DOHH2 (cell line): ENCODE measurements at regions not wholly inside any gene's neighbourhood (a gene's known extent, or its start where the extent isn't known, plus 50 kb on each side); places are given as distances from the start of the nearest gene placed in this dataset.
"Not testable (repeated sequence)": the region's sequence is repeated elsewhere in the genome, so short reads cannot be mapped to it uniquely, and the experiment has no call there.

ENCODE experiments used
- H3F3A ChIP-seq: fragments of 200-600 bp; sonication (generic), shearing (Covaris generic); 2 replicates; pipeline ENCODE4 v1.6.0; 2016; ENCODE audit warnings: antibody characterized with exemption, mild to moderate bottlenecking; ENCODE audit not compliant: control insufficient read depth, insufficient read depth
- H3K27ac ChIP-seq: fragments of 200-600 bp; sonication (generic); 2 replicates; pipeline ENCODE4 v1.5.1; 2014; ENCODE audit warnings: low read depth, mild to moderate bottlenecking, low read length, moderate library complexity
- H3K27me3 ChIP-seq: fragments of 200-600 bp; sonication (generic); 2 replicates; pipeline ENCODE4 v1.6.1; 2014; ENCODE audit warnings: mild to moderate bottlenecking, low read length, mixed read lengths; ENCODE audit not compliant: control insufficient read depth
- H3K36me3 ChIP-seq: fragments of 200-600 bp; sonication (generic); 2 replicates; pipeline ENCODE4 v1.6.1; 2014; ENCODE audit warnings: mild to moderate bottlenecking, low read length, moderate library complexity, mixed read lengths; ENCODE audit not compliant: control insufficient read depth
- H3K4me1 ChIP-seq: fragments of 200-600 bp; sonication (generic); 2 replicates; pipeline ENCODE4 v1.6.1; 2014; ENCODE audit warnings: mild to moderate bottlenecking, low read length, mixed read lengths; ENCODE audit not compliant: control insufficient read depth
- H3K4me2 ChIP-seq: fragments of 200-600 bp; sonication (generic); 2 replicates; pipeline ENCODE4 v1.6.0; 2014; ENCODE audit warnings: mild to moderate bottlenecking, low read length, moderate library complexity
- H3K4me3 ChIP-seq: fragments of 200-600 bp; sonication (generic); 2 replicates; pipeline ENCODE4 v1.5.1; 2014; ENCODE audit warnings: mild to moderate bottlenecking, low read length, mixed read lengths
- H3K79me2 ChIP-seq: fragments of 200-600 bp; sonication (generic); 2 replicates; pipeline ENCODE4 v1.6.1; 2014; ENCODE audit warnings: mild to moderate bottlenecking, low read length, mixed read lengths; ENCODE audit not compliant: control insufficient read depth
- H3K9me2 ChIP-seq: fragments of 200-600 bp; sonication (generic); replicated peaks from 2 replicates; pipeline ENCODE4 v1.6.1; 2014; ENCODE audit warnings: mild to moderate bottlenecking, low read length, mixed read lengths; ENCODE audit not compliant: control insufficient read depth
- H3K9me3 ChIP-seq: fragments of 200-600 bp; sonication (generic); 2 replicates; pipeline ENCODE4 v1.6.1; 2014; ENCODE audit warnings: antibody characterized with exemption, low read length, mixed read lengths; ENCODE audit not compliant: control insufficient read depth, insufficient read depth
- H4K20me1 ChIP-seq: fragments of 200-600 bp; sonication (generic); 2 replicates; pipeline ENCODE4 v1.6.0; 2014; ENCODE audit warnings: low read depth, mild to moderate bottlenecking, antibody characterized with exemption, low read length, moderate library complexity; ENCODE audit not compliant: control insufficient read depth, insufficient read depth
- EZH2phosphoT487 ChIP-seq: fragments of 200-600 bp; sonication (generic); IDR thresholded peaks from 2 replicates; pipeline ENCODE4 v1.6.1; 2017; ENCODE audit warnings: borderline replicate concordance, mild to moderate bottlenecking, antibody characterized with exemption, low read length, moderate library complexity, mixed read lengths
- TF ChIP-seq, protein P1 (sequence below): fragments of 200-600 bp; sonication (generic); IDR thresholded peaks from one replicate; pipeline ENCODE4 v1.5.1; 2014; ENCODE audit warnings: antibody characterized with exemption, mild to moderate bottlenecking, low read depth, low read length; ENCODE audit not compliant: poor library complexity, severe bottlenecking

DNA sequence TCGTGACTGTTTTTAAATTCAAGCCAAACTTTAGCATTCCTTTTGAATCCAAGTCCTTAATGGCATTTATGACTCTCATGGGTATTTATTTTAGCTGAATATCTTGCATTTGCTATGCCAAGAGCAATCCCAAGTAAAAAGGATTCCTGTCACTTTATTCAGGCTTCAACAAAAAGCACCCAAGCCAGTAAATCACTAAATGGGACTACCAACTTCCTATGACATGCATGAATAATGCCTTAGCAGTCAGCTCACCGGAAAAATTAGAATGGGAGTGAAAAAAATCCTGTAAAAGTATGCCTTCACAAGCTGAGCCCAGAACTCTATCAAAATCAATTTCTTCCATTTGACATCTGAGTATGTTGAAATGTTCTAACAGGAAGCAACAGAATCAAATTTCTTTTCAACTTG lies 1297.9 kb downstream of the ROBO2 start:
- TF ChIP-seq, protein P1, sequence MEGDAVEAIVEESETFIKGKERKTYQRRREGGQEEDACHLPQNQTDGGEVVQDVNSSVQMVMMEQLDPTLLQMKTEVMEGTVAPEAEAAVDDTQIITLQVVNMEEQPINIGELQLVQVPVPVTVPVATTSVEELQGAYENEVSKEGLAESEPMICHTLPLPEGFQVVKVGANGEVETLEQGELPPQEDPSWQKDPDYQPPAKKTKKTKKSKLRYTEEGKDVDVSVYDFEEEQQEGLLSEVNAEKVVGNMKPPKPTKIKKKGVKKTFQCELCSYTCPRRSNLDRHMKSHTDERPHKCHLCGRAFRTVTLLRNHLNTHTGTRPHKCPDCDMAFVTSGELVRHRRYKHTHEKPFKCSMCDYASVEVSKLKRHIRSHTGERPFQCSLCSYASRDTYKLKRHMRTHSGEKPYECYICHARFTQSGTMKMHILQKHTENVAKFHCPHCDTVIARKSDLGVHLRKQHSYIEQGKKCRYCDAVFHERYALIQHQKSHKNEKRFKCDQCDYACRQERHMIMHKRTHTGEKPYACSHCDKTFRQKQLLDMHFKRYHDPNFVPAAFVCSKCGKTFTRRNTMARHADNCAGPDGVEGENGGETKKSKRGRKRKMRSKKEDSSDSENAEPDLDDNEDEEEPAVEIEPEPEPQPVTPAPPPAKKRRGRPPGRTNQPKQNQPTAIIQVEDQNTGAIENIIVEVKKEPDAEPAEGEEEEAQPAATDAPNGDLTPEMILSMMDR: no peak
- no peak for TF ChIP-seq EZH2phosphoT487
- Histone ChIP-seq H3K9me3 (no peaks in the 10 kb centered on the region), H3K4me2 (no peak overlapping the region), H3K4me1 (no peaks in the 10 kb centered on the region), H3K27ac (no peak overlapping the region), H3K9me2 (no peaks in the 10 kb centered on the region), H3K4me3 (no peak overlapping the region), H3K79me2 (no peaks in the 10 kb centered on the region), H3K36me3 (no peaks in the 10 kb centered on the region), H4K20me1 (no peaks in the 10 kb centered on the region), H3F3A (no peaks in the 10 kb centered on the region), H3K27me3 (no peaks in the 10 kb centered on the region)

DNA sequence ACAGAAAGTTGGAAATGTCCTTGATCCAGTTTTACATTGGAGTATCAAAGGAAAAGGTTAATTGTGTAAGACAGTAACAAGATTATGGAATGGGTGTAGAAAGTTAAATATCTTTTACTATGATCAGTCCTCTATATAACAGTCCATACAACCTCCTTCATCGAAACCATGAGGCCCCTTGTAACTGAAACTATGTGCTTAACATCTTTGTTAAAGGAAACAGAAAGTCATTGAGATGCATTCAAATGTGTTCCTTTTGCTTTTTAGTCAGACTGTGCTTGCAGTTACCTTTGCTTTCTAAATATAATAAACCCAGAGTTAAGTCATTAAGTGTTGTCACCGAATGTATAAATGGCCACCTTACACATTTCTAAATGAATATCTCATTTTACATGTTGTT lies 1298.5 kb downstream of the ROBO2 start:
- TF ChIP-seq, protein P1: no peak
- no peak for TF ChIP-seq EZH2phosphoT487
- no peaks in the 10 kb centered on the region for H3K4me1 ChIP-seq

DNA sequence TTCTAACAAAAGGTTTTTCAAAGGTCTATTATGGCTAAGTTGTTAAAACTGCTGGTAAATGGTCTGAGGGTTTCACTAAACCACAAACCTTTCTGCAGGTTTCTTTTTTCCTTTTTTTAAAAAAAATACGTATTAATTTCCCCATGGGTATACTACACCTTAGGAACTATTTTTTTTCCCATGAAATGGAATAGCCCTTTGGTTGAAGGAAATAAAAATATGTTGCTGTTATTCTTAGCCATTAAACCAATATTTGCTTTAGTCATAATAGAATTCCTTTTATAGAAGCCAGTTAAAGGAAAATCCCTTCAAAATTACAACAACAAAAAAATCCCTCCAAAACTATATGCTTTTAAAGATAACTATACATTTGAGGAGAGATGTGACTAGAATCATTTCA lies 1303.3 kb downstream of the ROBO2 start:
- Histone ChIP-seq H3K9me2 (no peaks in the 10 kb centered on the region), H3F3A (no peaks in the 10 kb centered on the region), H3K4me3 (no peak overlapping the region), H3K79me2 (no peaks in the 10 kb centered on the region), H3K9me3 (no peaks in the 10 kb centered on the region), H3K27ac (no peak overlapping the region), H4K20me1 (no peaks in the 10 kb centered on the region), H3K27me3 (no peaks in the 10 kb centered on the region), H3K4me1 (no peaks in the 10 kb centered on the region), H3K36me3 (no peaks in the 10 kb centered on the region), H3K4me2 (no peak overlapping the region)
- no peak for TF ChIP-seq EZH2phosphoT487
- TF ChIP-seq, protein P1: no peak

More for the DNA sequence above, 1298.5 kb downstream of the ROBO2 start:
- no peaks in the 10 kb centered on the region for H3K79me2 ChIP-seq
- H3K36me3 ChIP-seq: no peaks in the 10 kb centered on the region
- H3K9me3 ChIP-seq: no peaks in the 10 kb centered on the region
- no peaks in the 10 kb centered on the region for H3K9me2 ChIP-seq
- no peaks in the 10 kb centered on the region for H3F3A ChIP-seq
- H3K4me2 ChIP-seq: no peak overlapping the region
- H4K20me1 ChIP-seq: no peaks in the 10 kb centered on the region
- H3K27me3 ChIP-seq: no peaks in the 10 kb centered on the region
- H3K27ac ChIP-seq: no peak overlapping the region
- H3K4me3 ChIP-seq: no peak overlapping the region

DNA sequence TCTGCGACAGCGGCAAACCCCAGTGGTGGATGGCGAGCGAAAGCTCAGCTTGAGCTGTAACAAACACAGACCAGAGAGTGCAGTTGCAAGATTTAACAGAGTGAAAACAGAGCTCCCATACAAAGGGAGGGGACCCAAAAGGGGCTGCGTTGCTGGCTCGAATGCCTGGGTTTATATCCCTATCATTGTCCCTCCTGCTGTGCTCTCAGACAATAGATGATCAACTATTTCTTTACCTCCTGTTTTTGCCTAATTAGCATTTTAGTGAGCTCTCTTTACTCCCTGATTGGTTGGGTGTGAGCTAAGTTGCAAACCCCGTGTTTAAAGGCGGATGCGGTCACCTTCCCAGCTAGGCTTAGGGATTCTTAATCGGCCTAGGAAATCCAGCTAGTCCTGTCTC lies 1304.4 kb downstream of the ROBO2 start:
- H3K9me3 ChIP-seq, H3K4me1 ChIP-seq, H3K4me3 ChIP-seq, H3K79me2 ChIP-seq, H4K20me1 ChIP-seq, H3K9me2 ChIP-seq, H3F3A ChIP-seq, H3K4me2 ChIP-seq, H3K27me3 ChIP-seq, H3K27ac ChIP-seq, H3K36me3 ChIP-seq: not testable (repeated sequence)
